G401.6 (cell line): ENCODE measurements at regions not wholly inside any gene's neighbourhood (a gene's known extent, or its start where the extent isn't known, plus 50 kb on each side); places are given as distances from the start of the nearest gene placed in this dataset.

Source experiments
- FAIRE-seq: peaks from 2 replicates; lab custom pipeline; 2012; peaks lifted over from hg19 to GRCh38; lab: Jason Lieb, UNC

GRCh38 chr7:26609082-26609481 lies 255.3 kb downstream of the SKAP2 start:
- FAIRE-seq: no peak

- FAIRE-seq: no peak
Measured at GRCh38 chr7:26609532-26609931, 254.9 kb downstream of the SKAP2 start.

- no peak for FAIRE-seq
Measured at GRCh38 chr7:26612742-26613141, 251.6 kb downstream of the SKAP2 start.

GRCh38 chr7:26614503-26614902 lies 249.9 kb downstream of the SKAP2 start:
- no peak for FAIRE-seq

GRCh38 chr7:26616235-26616634 lies 248.2 kb downstream of the SKAP2 start:
- no peak for FAIRE-seq

GRCh38 chr7:26617066-26617465 lies 247.3 kb downstream of the SKAP2 start:
- no peak for FAIRE-seq
